Activated CD8-positive, alpha-beta T cell treated with anti-CD3 and anti-CD28 coated beads for 36 hours (primary cell): ENCODE measurements at regions not wholly inside any gene's neighbourhood (a gene's known extent, or its start where the extent isn't known, plus 50 kb on each side); places are given as distances from the start of the nearest gene placed in this dataset.

Source experiments
- ATAC-seq: fragments of 200-7000 bp; cut with Tn5 transposase; one replicate; pipeline ENCODE4 v1.10.0; 2021; ENCODE audit warnings: mild to moderate bottlenecking, moderate library complexity
- CTCF ChIA-PET: fragments of 350-600 bp; sonication (Branson Sonifier 250); formaldehyde crosslinking; loops from one replicate; lab custom pipeline; 2021; ENCODE audit warnings: antibody characterized with exemption; lab: Charles Lee
- POLR2A ChIA-PET: fragments of 350-600 bp; sonication (Branson Sonifier 250); formaldehyde crosslinking; loops from one replicate; lab custom pipeline; 2021; ENCODE audit warnings: antibody characterized with exemption; lab: Charles Lee
- DNase-seq: peaks from one replicate; pipeline ENCODE4 v3.0.0-alpha.2; 2020
- H3K27ac Mint-ChIP-seq: one replicate; pipeline ENCODE4 v1.8.0; 2021; ENCODE audit warnings: mild to moderate bottlenecking, mixed read lengths
- H3K27me3 Mint-ChIP-seq: one replicate; pipeline ENCODE4 v1.8.0; 2021; ENCODE audit warnings: mixed read lengths
- H3K36me3 Mint-ChIP-seq: one replicate; pipeline ENCODE4 v1.8.0; 2021; ENCODE audit warnings: low read depth, mixed read lengths
- H3K4me1 Mint-ChIP-seq: one replicate; pipeline ENCODE4 v1.8.0; 2021; ENCODE audit warnings: low read depth, mixed read lengths
- H3K4me3 Mint-ChIP-seq: one replicate; pipeline ENCODE4 v1.8.0; 2021; ENCODE audit warnings: mild to moderate bottlenecking, moderate library complexity, mixed read lengths
- H3K9me3 Mint-ChIP-seq: one replicate; pipeline ENCODE4 v1.8.0; 2021; ENCODE audit warnings: mixed read lengths
- intact Hi-C: fragments of 100-400 bp; cut with micrococcal nuclease; formaldehyde crosslinking; loops from one replicate; pipeline ENCODE4 v1.10.0; 2022
- TF ChIP-seq, protein P1 (sequence below): fragments of 200-600 bp; IDR thresholded peaks from one replicate; pipeline ENCODE4 v1.8.0; 2022; ENCODE audit warnings: antibody characterized with exemption, mild to moderate bottlenecking

DNA sequence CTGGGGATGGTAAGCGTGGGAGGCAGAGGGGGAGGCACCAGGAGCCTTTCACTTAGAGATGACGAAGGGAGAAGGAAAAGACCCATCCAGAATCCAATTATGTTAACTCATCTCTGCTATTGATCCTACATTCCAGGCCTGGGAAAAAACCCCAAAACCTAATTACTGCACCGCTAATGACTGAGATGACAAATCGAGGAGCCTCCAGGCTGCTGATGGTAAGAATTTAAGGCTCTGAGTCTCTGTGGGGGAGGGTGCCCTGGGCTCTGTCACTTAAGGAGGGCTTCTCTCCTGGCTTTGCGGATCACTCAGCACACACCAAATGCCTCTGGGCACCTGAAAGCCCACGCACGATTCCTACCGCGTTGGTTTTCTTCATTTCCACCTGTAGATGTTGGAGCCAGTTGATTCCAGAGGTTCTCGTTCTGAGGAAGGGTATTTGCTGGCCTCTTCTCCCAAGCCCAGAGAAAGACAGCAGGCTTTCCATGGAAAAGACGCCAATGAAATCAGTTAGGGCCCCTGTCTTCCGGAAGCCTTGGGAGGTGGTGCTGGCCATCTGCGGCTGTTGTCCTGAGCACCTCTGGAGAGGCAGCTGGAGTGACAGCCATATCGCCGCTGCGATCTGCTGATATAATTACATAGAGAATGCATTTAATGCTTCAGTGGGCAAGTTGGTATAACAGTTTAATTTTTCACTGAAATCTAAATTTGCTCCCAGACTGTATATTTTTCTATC, 751.2 kb downstream of the BRD1 start:
- ChIA-PET POLR2A (no interaction called here), CTCF (no interaction called here)
- TF ChIP-seq, protein P1, sequence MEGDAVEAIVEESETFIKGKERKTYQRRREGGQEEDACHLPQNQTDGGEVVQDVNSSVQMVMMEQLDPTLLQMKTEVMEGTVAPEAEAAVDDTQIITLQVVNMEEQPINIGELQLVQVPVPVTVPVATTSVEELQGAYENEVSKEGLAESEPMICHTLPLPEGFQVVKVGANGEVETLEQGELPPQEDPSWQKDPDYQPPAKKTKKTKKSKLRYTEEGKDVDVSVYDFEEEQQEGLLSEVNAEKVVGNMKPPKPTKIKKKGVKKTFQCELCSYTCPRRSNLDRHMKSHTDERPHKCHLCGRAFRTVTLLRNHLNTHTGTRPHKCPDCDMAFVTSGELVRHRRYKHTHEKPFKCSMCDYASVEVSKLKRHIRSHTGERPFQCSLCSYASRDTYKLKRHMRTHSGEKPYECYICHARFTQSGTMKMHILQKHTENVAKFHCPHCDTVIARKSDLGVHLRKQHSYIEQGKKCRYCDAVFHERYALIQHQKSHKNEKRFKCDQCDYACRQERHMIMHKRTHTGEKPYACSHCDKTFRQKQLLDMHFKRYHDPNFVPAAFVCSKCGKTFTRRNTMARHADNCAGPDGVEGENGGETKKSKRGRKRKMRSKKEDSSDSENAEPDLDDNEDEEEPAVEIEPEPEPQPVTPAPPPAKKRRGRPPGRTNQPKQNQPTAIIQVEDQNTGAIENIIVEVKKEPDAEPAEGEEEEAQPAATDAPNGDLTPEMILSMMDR = no peak
- Mint-ChIP-seq H3K27me3 (no peaks in the 10 kb centered on the region), H3K9me3 (no peaks in the 10 kb centered on the region), H3K27ac (no peak overlapping the region), H3K4me1 (no peaks in the 10 kb centered on the region), H3K4me3 (no peak overlapping the region), H3K36me3 (no peaks in the 10 kb centered on the region)
- intact Hi-C loops = no loop called here
- DNase-seq (no peak), ATAC-seq (no peak)

DNA sequence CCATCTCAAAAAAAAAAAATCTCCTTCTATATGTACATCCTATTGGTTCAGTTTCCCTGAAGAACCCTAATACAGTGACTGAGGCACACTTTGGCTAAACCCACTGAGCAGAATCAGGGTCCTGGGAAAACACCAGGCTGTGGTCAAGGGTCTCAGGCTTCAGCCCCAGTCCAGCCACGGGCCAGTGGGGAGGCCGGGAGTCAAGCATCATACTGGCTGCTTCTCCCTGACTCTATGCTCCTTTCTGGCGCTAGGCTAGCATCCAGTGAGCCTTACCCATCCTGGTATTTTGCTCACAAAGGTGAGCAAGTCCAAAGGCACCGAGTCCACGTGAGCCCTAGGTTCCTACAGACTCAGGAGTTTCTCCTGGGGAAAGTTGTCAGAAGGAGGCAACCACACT, 752.5 kb downstream of the BRD1 start:
- Mint-ChIP-seq H3K27me3 (peaks cover 2% of the 10 kb centered on the region), H3K9me3 (no peaks in the 10 kb centered on the region), H3K4me1 (no peaks in the 10 kb centered on the region), H3K4me3 (no peak overlapping the region), H3K36me3 (no peaks in the 10 kb centered on the region), H3K27ac (no peak overlapping the region)
- ATAC-seq (no peak), DNase-seq (no peak)
- ChIA-PET CTCF (no interaction called here), POLR2A (no interaction called here)
- TF ChIP-seq, protein P1 = no peak
- intact Hi-C loops = no loop called here

DNA sequence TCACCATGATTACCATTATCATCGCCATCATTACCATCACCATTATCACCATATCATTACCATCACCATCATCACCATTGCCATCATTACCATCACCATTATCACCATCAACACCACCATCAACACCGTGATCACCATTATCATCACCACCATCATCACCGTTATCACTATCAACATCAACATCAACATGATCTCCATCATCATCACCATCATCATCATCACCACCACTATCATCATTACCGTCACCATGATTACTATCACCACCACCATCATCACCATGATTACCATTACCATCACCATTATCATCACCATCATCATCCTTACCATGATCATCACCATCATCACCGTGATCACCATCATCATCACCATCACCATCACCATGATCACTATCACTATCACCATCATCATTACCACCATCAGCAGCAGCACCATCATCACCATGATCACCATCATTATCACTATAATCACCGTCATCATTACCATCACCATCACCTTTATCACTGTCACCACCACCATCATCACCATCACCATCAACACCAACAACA, 753.7 kb downstream of the BRD1 start:
- H3K27ac Mint-ChIP-seq = no peak overlapping the region
- H3K27me3 Mint-ChIP-seq = peaks cover 2% of the 10 kb centered on the region
- H3K4me1 Mint-ChIP-seq = no peaks in the 10 kb centered on the region
- TF ChIP-seq, protein P1 = no peak
- ChIA-PET CTCF (no interaction called here), POLR2A (no interaction called here)
- intact Hi-C loops = no loop called here
- ATAC-seq (no peak), DNase-seq (no peak)
- no peaks in the 10 kb centered on the region for H3K36me3 Mint-ChIP-seq
- H3K4me3 Mint-ChIP-seq = no peak overlapping the region
- H3K9me3 Mint-ChIP-seq = no peaks in the 10 kb centered on the region

DNA sequence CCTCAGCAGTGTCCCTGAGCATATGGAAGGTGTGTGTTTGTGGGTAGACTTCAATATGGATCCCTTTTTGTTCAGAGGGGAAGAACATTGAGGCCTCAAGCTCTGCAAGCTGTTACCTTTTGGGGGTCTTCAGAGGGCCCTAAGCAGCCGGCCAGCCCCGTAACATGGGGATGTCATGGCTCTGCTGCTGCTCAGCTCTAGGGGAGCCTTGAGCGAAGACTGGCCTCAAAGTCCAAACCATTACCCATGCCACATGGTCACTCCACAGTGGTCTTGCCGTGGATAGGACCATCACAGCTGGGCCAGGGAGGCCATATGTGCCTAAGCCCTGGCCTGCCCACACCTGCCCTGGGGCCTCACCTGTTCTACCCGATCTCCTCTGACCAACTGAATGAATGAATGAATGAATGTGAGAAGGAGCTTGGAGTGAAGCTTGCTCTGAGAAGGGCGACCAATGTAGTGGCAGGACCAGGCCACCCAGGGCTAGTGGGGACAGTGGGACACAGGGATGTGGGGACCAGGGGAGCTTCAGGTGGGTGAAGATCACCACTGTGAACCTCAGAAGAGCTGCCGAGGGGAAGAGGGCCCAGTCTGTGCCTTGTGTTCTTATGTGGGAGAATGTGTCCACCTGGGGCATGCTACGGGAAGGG, 754.6 kb downstream of the BRD1 start:
- Mint-ChIP-seq H3K27me3 (peaks cover 2% of the 10 kb centered on the region), H3K4me1 (no peaks in the 10 kb centered on the region), H3K4me3 (no peak overlapping the region), H3K36me3 (no peaks in the 10 kb centered on the region), H3K27ac (no peak overlapping the region), H3K9me3 (no peaks in the 10 kb centered on the region)
- intact Hi-C loops = no loop called here
- ChIA-PET POLR2A (no interaction called here), CTCF (no interaction called here)
- DNase-seq (no peak), ATAC-seq (no peak)
- TF ChIP-seq, protein P1 = no peak

DNA sequence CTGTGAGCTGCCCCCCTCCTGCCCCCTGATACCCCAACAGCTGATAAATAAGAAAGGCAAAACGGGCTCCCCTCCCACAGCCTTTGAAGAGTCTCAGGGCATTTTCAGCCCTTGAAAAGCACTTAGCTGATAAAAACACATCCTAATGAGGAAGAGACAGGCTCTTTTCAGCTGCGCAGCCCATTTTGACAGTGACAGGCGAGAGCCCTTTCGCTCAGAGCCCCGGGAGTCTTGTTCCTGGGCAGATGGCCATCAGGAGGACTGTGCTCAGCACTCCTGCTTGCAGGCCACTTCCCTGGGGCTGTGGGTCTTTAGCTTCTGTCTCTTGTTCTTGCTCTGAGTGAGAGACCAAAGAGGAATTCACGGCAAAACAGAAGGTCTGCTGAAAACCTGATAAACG, 757.2 kb downstream of the BRD1 start:
- Mint-ChIP-seq H3K27me3 (peaks cover 2% of the 10 kb centered on the region), H3K27ac (no peak overlapping the region), H3K36me3 (no peaks in the 10 kb centered on the region), H3K9me3 (no peaks in the 10 kb centered on the region), H3K4me3 (no peak overlapping the region), H3K4me1 (no peaks in the 10 kb centered on the region)
- TF ChIP-seq, protein P1 = no peak
- no peak for ATAC-seq
- ChIA-PET POLR2A (no interaction called here), CTCF (no interaction called here)
- intact Hi-C loops = no loop called here
- DNase-seq = no peak
